Panc1 (cell line): ENCODE measurements at regions not wholly inside any gene's neighbourhood (a gene's known extent, or its start where the extent isn't known, plus 50 kb on each side); places are given as distances from the start of the nearest gene placed in this dataset.

Experiments used
- ATAC-seq: fragments of 200-7000 bp; cut with Tn5 transposase; 2 replicates; pipeline ENCODE4 v1.9.1; 2020; ENCODE audit warnings: mild to moderate bottlenecking, moderate library complexity
- BruUV-seq: library from RNA; stranded (reverse); fragments of 400-500 nt; replicated peaks from 2 replicates; lab custom pipeline; 2021; lab: Mats Ljungman, UMichigan
- CTCF ChIA-PET: fragments of 300-600 bp; sonication (Branson Sonifier 250); formaldehyde crosslinking; loops from one replicate; lab custom pipeline; 2022; ENCODE audit warnings: antibody characterized with exemption; lab: Charles Lee
- POLR2A ChIA-PET: fragments of 300-600 bp; sonication (Branson Sonifier 250); formaldehyde crosslinking; loops from one replicate; lab custom pipeline; 2022; ENCODE audit warnings: antibody characterized with exemption; lab: Charles Lee
- DNase-seq: peaks from one replicate; pipeline ENCODE4 v3.0.0-alpha.2; 2010; ENCODE audit warnings: low read depth, low spot score
- H3K27ac ChIP-seq: 2 replicates; pipeline ENCODE4 v1.5.1; 2011; ENCODE audit warnings: mild to moderate bottlenecking, low read length, inconsistent platforms
- H3K27me3 ChIP-seq: fragments of 200-500 bp; sonication (Bioruptor generic); 2 replicates; pipeline ENCODE4 v1.6.0; 2014; ENCODE audit warnings: low read length, inconsistent platforms; ENCODE audit not compliant: control insufficient read depth, insufficient read depth
- H3K36me3 ChIP-seq: fragments of 200-500 bp; sonication (Bioruptor generic); 2 replicates; pipeline ENCODE4 v1.5.1; 2014; ENCODE audit warnings: inconsistent platforms, mild to moderate bottlenecking, low read length, moderate library complexity; ENCODE audit not compliant: control insufficient read depth, insufficient read depth
- H3K4me1 ChIP-seq: 2 replicates; pipeline ENCODE4 v1.5.1; 2011; ENCODE audit warnings: inconsistent platforms, mild to moderate bottlenecking, low read length, moderate library complexity; ENCODE audit not compliant: control insufficient read depth, insufficient read depth
- H3K4me3 ChIP-seq, 2 experiments: 2 replicates each; pipeline ENCODE4 v1.5.1; 2011 to 2012; ENCODE audit warnings: low read depth in 2 of 2, low read length in 2 of 2, mild to moderate bottlenecking in 2 of 2, inconsistent platforms in 1 of 2, moderate library complexity in 1 of 2
- H3K9me3 ChIP-seq: fragments of 200-500 bp; sonication (Bioruptor generic); 2 replicates; pipeline ENCODE4 v1.5.1; 2014; ENCODE audit warnings: low read depth, mild to moderate bottlenecking, inconsistent platforms, low read length, moderate library complexity; ENCODE audit not compliant: control insufficient read depth, insufficient read depth
- POLR2AphosphoS5 ChIP-seq: IDR thresholded peaks from 2 replicates; pipeline ENCODE4 v1.6.1; 2012; ENCODE audit warnings: mild to moderate bottlenecking, low read depth, low read length, moderate library complexity
- SIN3A ChIP-seq: IDR thresholded peaks from 2 replicates; pipeline ENCODE4 v1.6.1; 2012; ENCODE audit warnings: low read depth, mild to moderate bottlenecking, low read length, moderate library complexity, borderline replicate concordance; ENCODE audit not compliant: insufficient read depth
- TCF7L2 ChIP-seq: IDR thresholded peaks from 2 replicates; pipeline ENCODE4 v1.6.1; 2011; ENCODE audit warnings: mild to moderate bottlenecking, low read depth, low read length, inconsistent platforms
- in situ Hi-C: cut with HindIII; loops from 2 replicates; pipeline ENCODE4 v1.10.0; 2016; ENCODE audit warnings: low sequenced_read_pairs, low pct_unique_long_range_greater_than_20kb
- intact Hi-C: fragments of 100-400 bp; cut with micrococcal nuclease; formaldehyde crosslinking; loops from one replicate; pipeline ENCODE4 v1.10.0; 2022; ENCODE audit not compliant: unreplicated experiment
- TF ChIP-seq, protein P1 (sequence below), 2 experiments: IDR thresholded peaks; 2 replicates each; pipeline ENCODE4 v1.6.1; 2011 to 2012; ENCODE audit warnings: low read depth in 2 of 2, control low read depth in 1 of 2, low read length in 1 of 2, mild to moderate bottlenecking in 1 of 2, moderate library complexity in 1 of 2; ENCODE audit not compliant: insufficient read depth in 1 of 2
- TF ChIP-seq, protein P2 (sequence below): fragments of 450-650 bp; IDR thresholded peaks from 2 replicates; pipeline ENCODE4 v1.5.1; 2017; ENCODE audit warnings: mild to moderate bottlenecking

DNA sequence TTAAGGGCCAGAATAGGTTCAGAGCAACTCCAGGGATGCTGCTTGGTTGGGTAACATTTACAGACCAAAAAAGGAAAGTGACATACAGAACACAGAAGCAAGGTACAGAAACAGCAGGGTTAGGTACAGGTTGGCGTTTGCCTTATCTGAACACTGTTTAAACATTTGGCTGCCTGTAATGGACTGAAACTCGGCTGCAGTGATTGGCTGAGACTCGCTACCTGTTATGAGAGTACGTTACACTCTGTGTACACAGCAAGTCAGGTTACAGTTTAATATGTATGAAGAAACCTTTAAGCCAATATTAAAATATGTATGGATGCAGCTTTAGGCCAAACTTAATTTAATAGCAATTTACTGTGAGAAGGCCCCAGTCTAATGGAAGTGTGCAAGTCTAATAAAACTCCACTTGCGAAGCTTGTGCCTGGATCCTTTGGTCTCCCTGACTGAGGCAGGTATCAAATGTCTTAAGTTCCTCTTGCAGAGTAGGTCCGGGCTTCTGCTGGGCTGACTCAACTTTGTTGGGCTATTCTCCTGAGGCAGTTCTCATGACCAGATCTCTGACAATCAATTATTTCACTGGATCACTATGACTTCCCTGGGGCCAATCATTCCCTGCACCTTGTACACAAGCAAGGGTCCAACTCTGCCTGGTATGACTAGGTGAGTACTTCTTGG is 204.9 kb downstream of the ZNF462 start:
- Histone ChIP-seq H3K9me3 (no peaks in the 10 kb centered on the region), H3K4me1 (no peaks in the 10 kb centered on the region), H3K4me3 (no peak overlapping the region), H3K27me3 (no peaks in the 10 kb centered on the region), H3K36me3 (no peaks in the 10 kb centered on the region), H3K27ac (no peak overlapping the region)
- TF ChIP-seq, protein P1, sequence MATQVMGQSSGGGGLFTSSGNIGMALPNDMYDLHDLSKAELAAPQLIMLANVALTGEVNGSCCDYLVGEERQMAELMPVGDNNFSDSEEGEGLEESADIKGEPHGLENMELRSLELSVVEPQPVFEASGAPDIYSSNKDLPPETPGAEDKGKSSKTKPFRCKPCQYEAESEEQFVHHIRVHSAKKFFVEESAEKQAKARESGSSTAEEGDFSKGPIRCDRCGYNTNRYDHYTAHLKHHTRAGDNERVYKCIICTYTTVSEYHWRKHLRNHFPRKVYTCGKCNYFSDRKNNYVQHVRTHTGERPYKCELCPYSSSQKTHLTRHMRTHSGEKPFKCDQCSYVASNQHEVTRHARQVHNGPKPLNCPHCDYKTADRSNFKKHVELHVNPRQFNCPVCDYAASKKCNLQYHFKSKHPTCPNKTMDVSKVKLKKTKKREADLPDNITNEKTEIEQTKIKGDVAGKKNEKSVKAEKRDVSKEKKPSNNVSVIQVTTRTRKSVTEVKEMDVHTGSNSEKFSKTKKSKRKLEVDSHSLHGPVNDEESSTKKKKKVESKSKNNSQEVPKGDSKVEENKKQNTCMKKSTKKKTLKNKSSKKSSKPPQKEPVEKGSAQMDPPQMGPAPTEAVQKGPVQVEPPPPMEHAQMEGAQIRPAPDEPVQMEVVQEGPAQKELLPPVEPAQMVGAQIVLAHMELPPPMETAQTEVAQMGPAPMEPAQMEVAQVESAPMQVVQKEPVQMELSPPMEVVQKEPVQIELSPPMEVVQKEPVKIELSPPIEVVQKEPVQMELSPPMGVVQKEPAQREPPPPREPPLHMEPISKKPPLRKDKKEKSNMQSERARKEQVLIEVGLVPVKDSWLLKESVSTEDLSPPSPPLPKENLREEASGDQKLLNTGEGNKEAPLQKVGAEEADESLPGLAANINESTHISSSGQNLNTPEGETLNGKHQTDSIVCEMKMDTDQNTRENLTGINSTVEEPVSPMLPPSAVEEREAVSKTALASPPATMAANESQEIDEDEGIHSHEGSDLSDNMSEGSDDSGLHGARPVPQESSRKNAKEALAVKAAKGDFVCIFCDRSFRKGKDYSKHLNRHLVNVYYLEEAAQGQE (IDR thresholded peaks at IDR 0.05; ENCODE audit: insufficient read depth in 1 of 2, low read depth in 2 of 2, low read length in 1 of 2), result no peak
- TF ChIP-seq, protein P2, sequence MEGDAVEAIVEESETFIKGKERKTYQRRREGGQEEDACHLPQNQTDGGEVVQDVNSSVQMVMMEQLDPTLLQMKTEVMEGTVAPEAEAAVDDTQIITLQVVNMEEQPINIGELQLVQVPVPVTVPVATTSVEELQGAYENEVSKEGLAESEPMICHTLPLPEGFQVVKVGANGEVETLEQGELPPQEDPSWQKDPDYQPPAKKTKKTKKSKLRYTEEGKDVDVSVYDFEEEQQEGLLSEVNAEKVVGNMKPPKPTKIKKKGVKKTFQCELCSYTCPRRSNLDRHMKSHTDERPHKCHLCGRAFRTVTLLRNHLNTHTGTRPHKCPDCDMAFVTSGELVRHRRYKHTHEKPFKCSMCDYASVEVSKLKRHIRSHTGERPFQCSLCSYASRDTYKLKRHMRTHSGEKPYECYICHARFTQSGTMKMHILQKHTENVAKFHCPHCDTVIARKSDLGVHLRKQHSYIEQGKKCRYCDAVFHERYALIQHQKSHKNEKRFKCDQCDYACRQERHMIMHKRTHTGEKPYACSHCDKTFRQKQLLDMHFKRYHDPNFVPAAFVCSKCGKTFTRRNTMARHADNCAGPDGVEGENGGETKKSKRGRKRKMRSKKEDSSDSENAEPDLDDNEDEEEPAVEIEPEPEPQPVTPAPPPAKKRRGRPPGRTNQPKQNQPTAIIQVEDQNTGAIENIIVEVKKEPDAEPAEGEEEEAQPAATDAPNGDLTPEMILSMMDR, result no peak
- TF ChIP-seq POLR2AphosphoS5 (no peak), SIN3A (no peak), TCF7L2 (no peak)
- no peak for DNase-seq
- no peak for ATAC-seq
- in situ Hi-C loops (no loop called here), intact Hi-C loops (no loop called here)
- POLR2A ChIA-PET, result no interaction called here
- no TSS peak for BruUV-seq
- CTCF ChIA-PET, result no interaction called here

DNA sequence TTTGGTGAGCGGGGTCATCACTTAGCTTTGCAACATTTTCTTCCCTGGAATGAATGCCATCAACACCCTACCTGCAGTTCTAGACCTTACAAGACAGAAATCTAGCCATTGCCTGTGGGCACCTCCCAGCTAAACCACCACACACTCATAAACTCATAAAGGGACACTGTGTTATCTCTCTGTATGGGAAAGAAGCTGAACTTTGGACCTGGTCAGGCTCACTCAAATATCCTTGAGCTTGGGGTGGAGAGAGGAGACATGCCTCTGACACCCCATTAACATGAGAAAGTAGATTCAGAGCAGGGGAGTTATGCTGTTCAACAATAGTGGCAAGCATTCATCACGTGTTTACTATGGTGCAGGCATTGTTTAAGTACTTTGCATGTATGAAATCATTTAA is 205.6 kb downstream of the ZNF462 start:
- H3K27ac ChIP-seq, result no peak overlapping the region
- TF ChIP-seq SIN3A, result no peak
- TF ChIP-seq TCF7L2, result no peak
- TF ChIP-seq, protein P2, result no peak
- no peak for TF ChIP-seq POLR2AphosphoS5
- TF ChIP-seq, protein P1 (IDR thresholded peaks at IDR 0.05; ENCODE audit: insufficient read depth in 1 of 2, low read depth in 2 of 2, low read length in 1 of 2), result no peak
- no TSS peak for BruUV-seq
- no peaks in the 10 kb centered on the region for H3K36me3 ChIP-seq
- no peak overlapping the region for H3K4me3 ChIP-seq
- H3K4me1 ChIP-seq, result no peaks in the 10 kb centered on the region
- H3K9me3 ChIP-seq, result no peaks in the 10 kb centered on the region
- ChIA-PET CTCF (no interaction called here), POLR2A (no interaction called here)
- ATAC-seq (no peak), DNase-seq (no peak)
- H3K27me3 ChIP-seq, result no peaks in the 10 kb centered on the region
- intact Hi-C loops, result no loop called here
- in situ Hi-C loops, result no loop called here
